ENCODE measurements at regions not wholly inside any gene's neighbourhood (a gene's known extent, or its start where the extent isn't known, plus 50 kb on each side); places are given as distances from the start of the nearest gene placed in this dataset.
"Not testable (repeated sequence)": the region's sequence is repeated elsewhere in the genome, so short reads cannot be mapped to it uniquely, and the experiment has no call there.

DNA sequence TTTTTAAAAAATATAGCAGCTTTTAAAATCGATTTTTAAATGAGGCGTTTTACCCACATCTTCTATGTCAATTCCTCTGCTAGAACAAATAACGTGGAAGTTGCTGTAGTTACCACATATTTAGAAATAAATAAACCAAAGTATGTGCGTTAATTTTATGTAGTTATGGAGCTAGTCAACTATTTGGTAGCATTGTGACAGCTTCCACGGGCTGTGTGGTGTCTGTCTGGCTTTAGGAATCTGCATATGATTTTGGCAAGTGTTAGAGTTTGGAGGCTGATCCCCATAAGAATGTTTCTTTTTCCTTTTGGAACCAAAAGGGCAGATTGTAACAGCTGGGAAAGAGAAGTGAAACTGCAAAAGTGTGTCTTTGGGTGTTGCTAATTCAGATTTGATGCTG lies 59.8 kb downstream of the HSFY2 start:
- TF ChIP-seq, protein P1, sequence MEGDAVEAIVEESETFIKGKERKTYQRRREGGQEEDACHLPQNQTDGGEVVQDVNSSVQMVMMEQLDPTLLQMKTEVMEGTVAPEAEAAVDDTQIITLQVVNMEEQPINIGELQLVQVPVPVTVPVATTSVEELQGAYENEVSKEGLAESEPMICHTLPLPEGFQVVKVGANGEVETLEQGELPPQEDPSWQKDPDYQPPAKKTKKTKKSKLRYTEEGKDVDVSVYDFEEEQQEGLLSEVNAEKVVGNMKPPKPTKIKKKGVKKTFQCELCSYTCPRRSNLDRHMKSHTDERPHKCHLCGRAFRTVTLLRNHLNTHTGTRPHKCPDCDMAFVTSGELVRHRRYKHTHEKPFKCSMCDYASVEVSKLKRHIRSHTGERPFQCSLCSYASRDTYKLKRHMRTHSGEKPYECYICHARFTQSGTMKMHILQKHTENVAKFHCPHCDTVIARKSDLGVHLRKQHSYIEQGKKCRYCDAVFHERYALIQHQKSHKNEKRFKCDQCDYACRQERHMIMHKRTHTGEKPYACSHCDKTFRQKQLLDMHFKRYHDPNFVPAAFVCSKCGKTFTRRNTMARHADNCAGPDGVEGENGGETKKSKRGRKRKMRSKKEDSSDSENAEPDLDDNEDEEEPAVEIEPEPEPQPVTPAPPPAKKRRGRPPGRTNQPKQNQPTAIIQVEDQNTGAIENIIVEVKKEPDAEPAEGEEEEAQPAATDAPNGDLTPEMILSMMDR (IDR thresholded peaks at IDR 0.05), result not testable (repeated sequence)
- not testable (repeated sequence) for TF ChIP-seq POLR2A (IDR thresholded peaks at IDR 0.05)

All from Peyer's patch (tissue), 4 donors.